ENCODE measurements at regions not wholly inside any gene's neighbourhood (a gene's known extent, or its start where the extent isn't known, plus 50 kb on each side); places are given as distances from the start of the nearest gene placed in this dataset.
A peak's percentile ranks its signal among the peaks of the same experiment; 100 is the strongest.

DNA sequence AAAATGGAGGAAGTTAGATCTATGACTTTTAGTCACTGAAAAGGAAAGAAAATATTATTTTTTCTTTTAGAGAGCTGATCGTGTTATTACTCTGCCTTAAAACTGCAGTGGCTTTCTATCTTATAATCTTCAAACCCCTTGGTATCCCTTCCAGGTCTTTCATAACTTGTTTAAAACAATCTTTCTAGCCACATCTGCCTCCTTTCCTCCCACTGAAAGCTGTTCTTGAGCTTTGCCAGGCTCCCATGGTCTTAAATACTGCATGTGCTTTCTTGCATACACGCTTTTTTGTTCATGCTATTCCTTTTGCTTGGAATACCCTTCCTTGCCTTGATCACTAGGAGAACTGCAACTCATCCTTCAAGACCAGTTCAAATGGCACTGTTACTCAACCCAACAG, 65.9 kb upstream of the GADD45A start:
- no peak overlapping the region for H3K4me2 ChIP-seq (ENCODE audit: insufficient read depth in 1 of 2, low read depth in 2 of 2, low read length in 2 of 2)
- no peak overlapping the region for H2BK120ac ChIP-seq (replicated peaks; ENCODE audit: low read depth, low read length)
- TF ChIP-seq, protein P1, sequence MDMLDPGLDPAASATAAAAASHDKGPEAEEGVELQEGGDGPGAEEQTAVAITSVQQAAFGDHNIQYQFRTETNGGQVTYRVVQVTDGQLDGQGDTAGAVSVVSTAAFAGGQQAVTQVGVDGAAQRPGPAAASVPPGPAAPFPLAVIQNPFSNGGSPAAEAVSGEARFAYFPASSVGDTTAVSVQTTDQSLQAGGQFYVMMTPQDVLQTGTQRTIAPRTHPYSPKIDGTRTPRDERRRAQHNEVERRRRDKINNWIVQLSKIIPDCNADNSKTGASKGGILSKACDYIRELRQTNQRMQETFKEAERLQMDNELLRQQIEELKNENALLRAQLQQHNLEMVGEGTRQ (IDR thresholded peaks at IDR 0.05; ENCODE audit: low read length), result no peak
- TF ChIP-seq JUN (IDR thresholded peaks at IDR 0.05; ENCODE audit: low read depth, low read length) (no peak), SP1 (IDR thresholded peaks at IDR 0.05; ENCODE audit: low read depth, low read length) (no peak), POU5F1 (IDR thresholded peaks at IDR 0.05; ENCODE audit: low read depth, low read length) (no peak), SIX5 (IDR thresholded peaks at IDR 0.05; ENCODE audit: low read depth, low read length) (no peak), SP2 (IDR thresholded peaks at IDR 0.05; ENCODE audit: low read length) (no peak)
- TF ChIP-seq, protein P2, sequence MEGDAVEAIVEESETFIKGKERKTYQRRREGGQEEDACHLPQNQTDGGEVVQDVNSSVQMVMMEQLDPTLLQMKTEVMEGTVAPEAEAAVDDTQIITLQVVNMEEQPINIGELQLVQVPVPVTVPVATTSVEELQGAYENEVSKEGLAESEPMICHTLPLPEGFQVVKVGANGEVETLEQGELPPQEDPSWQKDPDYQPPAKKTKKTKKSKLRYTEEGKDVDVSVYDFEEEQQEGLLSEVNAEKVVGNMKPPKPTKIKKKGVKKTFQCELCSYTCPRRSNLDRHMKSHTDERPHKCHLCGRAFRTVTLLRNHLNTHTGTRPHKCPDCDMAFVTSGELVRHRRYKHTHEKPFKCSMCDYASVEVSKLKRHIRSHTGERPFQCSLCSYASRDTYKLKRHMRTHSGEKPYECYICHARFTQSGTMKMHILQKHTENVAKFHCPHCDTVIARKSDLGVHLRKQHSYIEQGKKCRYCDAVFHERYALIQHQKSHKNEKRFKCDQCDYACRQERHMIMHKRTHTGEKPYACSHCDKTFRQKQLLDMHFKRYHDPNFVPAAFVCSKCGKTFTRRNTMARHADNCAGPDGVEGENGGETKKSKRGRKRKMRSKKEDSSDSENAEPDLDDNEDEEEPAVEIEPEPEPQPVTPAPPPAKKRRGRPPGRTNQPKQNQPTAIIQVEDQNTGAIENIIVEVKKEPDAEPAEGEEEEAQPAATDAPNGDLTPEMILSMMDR (IDR thresholded peaks at IDR 0.05; ENCODE audit: control extremely low read depth in 1 of 3, insufficient read depth in 1 of 3, low read depth in 1 of 3, low read length in 3 of 3), result no peak
- ChIA-PET POLR2A (ENCODE audit: partially characterized antibody) (interaction anchor here (0.9 to 4.0 kb wide), 2 partner anchors 9 to 67 kb away, joined by 3 to 8 read pairs; partner anchors contain the start of gene GADD45A), CTCF (ENCODE audit: partially characterized antibody) (interaction anchor here (0.8 to 2.1 kb wide), 7 partner anchors 13 to 148 kb away, joined by 3 to 5 read pairs (median 3); no protein-coding TSS in a partner anchor)
- H2BK12ac ChIP-seq (ENCODE audit: low read depth, low read length), result no peak overlapping the region
- H3K56ac ChIP-seq (replicated peaks; ENCODE audit: insufficient read length, low read depth, low read length), result no peak overlapping the region
- no peaks in the 10 kb centered on the region for H3K4me1 ChIP-seq (replicated peaks in 1 of 4; ENCODE audit: control insufficient read depth in 3 of 4, insufficient read depth in 4 of 4, low read length in 3 of 4)
- H4K5ac ChIP-seq (ENCODE audit: insufficient read length, low read depth, low read length), result no peak overlapping the region
- H4K20me1 ChIP-seq (replicated peaks in 1 of 2; ENCODE audit: control insufficient read depth in 1 of 2, insufficient read depth in 2 of 2, low read length in 2 of 2), result no peaks in the 10 kb centered on the region
- H3K18ac ChIP-seq (ENCODE audit: extremely low read depth, low read length), result no peak overlapping the region
- FAIRE-seq (no peak), DNase-seq (ENCODE audit: low read depth in 1 of 2, low spot score in 2 of 2) (peak in 1 of 2 experiments; percentile 8)
- H2AFZ ChIP-seq (ENCODE audit: low read length), result peak overlapping the region; percentile 53; the same call in 1 of the 2 replicates
- no peak overlapping the region for H2BK5ac ChIP-seq (ENCODE audit: low read depth, low read length)
- no peak overlapping the region for H3K4me3 ChIP-seq (ENCODE audit: extremely low read depth in 1 of 4, insufficient read depth in 2 of 4, low read depth in 3 of 4, low read length in 4 of 4)
- H3K27ac ChIP-seq (ENCODE audit: low read depth, low read length), result no peak overlapping the region
- H4K91ac ChIP-seq (replicated peaks; ENCODE audit: insufficient read length, low read length), result no peak overlapping the region
- H3K79me2 ChIP-seq (ENCODE audit: control insufficient read depth in 1 of 2, insufficient read depth in 2 of 2, low read length in 2 of 2), result no peaks in the 10 kb centered on the region
- no peak overlapping the region for H3K4ac ChIP-seq (replicated peaks; ENCODE audit: insufficient read length, low read depth, low read length)
- H4K8ac ChIP-seq (ENCODE audit: extremely low read depth, insufficient read depth, low read length), result no peak overlapping the region
- no peaks in the 10 kb centered on the region for H3K23me2 ChIP-seq (ENCODE audit: low read depth, low read length)
- 60% methylated on average over 2 of the region's 2 CpGs; no CpG with 5 or more reads in 1 of the 2 experiments for WGBS, 2 experiments (ENCODE audit: extremely low coverage in 1 of 2, insufficient coverage in 1 of 2, insufficient read length in 1 of 2, insufficient replicate concordance in 2 of 2, low coverage in 1 of 2, low lambda C conversion rate in 2 of 2, missing lambda C conversion rate in 1 of 2)
- H3K23ac ChIP-seq (ENCODE audit: insufficient read length), result no peak overlapping the region
- H3K9me3 ChIP-seq (ENCODE audit: insufficient read depth in 2 of 2, low read depth in 1 of 2, low read length in 1 of 2), result no peaks in the 10 kb centered on the region
- H3K27me3 ChIP-seq (replicated peaks in 1 of 4; ENCODE audit: control insufficient read depth in 3 of 4, extremely low read depth in 1 of 4, insufficient read depth in 3 of 4, low read length in 3 of 4), result no peaks in the 10 kb centered on the region
- H2AK5ac ChIP-seq (ENCODE audit: low read depth, low read length), result no peak overlapping the region
- H3K79me1 ChIP-seq (ENCODE audit: low read depth, low read length), result no peaks in the 10 kb centered on the region
- H3K14ac ChIP-seq (ENCODE audit: insufficient read length), result no peak overlapping the region
- no peaks in the 10 kb centered on the region for H3K36me3 ChIP-seq (ENCODE audit: control insufficient read depth in 2 of 4, insufficient read depth in 4 of 4, low read length in 3 of 4)
- no peak overlapping the region for H2BK15ac ChIP-seq (ENCODE audit: low read length)
- no peak overlapping the region for H2BK20ac ChIP-seq (ENCODE audit: low read length)
- H3K9ac ChIP-seq (replicated peaks in 1 of 4; ENCODE audit: extremely low read depth in 1 of 4, low read depth in 3 of 4, low read length in 3 of 4), result no peak overlapping the region

Measured in H1 (cell line).